ENCODE measurements at regions not wholly inside any gene's neighbourhood (a gene's known extent, or its start where the extent isn't known, plus 50 kb on each side); places are given as distances from the start of the nearest gene placed in this dataset.

- TF ChIP-seq, protein P1, sequence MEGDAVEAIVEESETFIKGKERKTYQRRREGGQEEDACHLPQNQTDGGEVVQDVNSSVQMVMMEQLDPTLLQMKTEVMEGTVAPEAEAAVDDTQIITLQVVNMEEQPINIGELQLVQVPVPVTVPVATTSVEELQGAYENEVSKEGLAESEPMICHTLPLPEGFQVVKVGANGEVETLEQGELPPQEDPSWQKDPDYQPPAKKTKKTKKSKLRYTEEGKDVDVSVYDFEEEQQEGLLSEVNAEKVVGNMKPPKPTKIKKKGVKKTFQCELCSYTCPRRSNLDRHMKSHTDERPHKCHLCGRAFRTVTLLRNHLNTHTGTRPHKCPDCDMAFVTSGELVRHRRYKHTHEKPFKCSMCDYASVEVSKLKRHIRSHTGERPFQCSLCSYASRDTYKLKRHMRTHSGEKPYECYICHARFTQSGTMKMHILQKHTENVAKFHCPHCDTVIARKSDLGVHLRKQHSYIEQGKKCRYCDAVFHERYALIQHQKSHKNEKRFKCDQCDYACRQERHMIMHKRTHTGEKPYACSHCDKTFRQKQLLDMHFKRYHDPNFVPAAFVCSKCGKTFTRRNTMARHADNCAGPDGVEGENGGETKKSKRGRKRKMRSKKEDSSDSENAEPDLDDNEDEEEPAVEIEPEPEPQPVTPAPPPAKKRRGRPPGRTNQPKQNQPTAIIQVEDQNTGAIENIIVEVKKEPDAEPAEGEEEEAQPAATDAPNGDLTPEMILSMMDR (IDR thresholded peaks at IDR 0.05) = no peak
- TF ChIP-seq POLR2A (IDR thresholded peaks at IDR 0.05) = no peak
Measured at GRCh38 chr9:26504057-26504456, 388.5 kb downstream of the CAAP1 start.
